BJ (cell line): ENCODE measurements at regions not wholly inside any gene's neighbourhood (a gene's known extent, or its start where the extent isn't known, plus 50 kb on each side); places are given as distances from the start of the nearest gene placed in this dataset.

ENCODE experiments used
- CTCF ChIA-PET: fragments of 350-600 bp; formaldehyde crosslinking; extraction: SDS; loops from one replicate; lab custom pipeline; 2021; ENCODE audit warnings: antibody characterized with exemption, inconsistent platforms; lab: Yijun Ruan, JAX
- POLR2A ChIA-PET: fragments of 300-600 bp; sonication (Branson Sonifier 250); formaldehyde crosslinking; extraction: SDS; loops from one replicate; lab custom pipeline; 2021; ENCODE audit warnings: antibody characterized with exemption; lab: Charles Lee
- DNase-seq: peaks from one replicate; pipeline ENCODE4 v3.0.0-alpha.2; 2011; ENCODE audit warnings: low read depth
- H3K27me3 ChIP-seq: 2 replicates; pipeline ENCODE4 v1.6.0; 2011; ENCODE audit warnings: low read length; ENCODE audit not compliant: control insufficient read depth, insufficient read depth
- H3K36me3 ChIP-seq: 2 replicates; pipeline ENCODE4 v1.5.1; 2011; ENCODE audit warnings: low read length; ENCODE audit not compliant: control insufficient read depth, insufficient read depth
- H3K4me3 ChIP-seq: 2 replicates; pipeline ENCODE4 v1.5.1; 2011; ENCODE audit warnings: low read depth, mild to moderate bottlenecking, control low read depth, low read length
- TF ChIP-seq, protein P1 (sequence below): IDR thresholded peaks from 2 replicates; pipeline ENCODE4 v1.5.1; 2011; ENCODE audit warnings: low read depth, mild to moderate bottlenecking, control low read depth, inconsistent platforms, low read length, moderate library complexity; ENCODE audit not compliant: insufficient read depth

- DNase-seq: no peak
- TF ChIP-seq, protein P1, sequence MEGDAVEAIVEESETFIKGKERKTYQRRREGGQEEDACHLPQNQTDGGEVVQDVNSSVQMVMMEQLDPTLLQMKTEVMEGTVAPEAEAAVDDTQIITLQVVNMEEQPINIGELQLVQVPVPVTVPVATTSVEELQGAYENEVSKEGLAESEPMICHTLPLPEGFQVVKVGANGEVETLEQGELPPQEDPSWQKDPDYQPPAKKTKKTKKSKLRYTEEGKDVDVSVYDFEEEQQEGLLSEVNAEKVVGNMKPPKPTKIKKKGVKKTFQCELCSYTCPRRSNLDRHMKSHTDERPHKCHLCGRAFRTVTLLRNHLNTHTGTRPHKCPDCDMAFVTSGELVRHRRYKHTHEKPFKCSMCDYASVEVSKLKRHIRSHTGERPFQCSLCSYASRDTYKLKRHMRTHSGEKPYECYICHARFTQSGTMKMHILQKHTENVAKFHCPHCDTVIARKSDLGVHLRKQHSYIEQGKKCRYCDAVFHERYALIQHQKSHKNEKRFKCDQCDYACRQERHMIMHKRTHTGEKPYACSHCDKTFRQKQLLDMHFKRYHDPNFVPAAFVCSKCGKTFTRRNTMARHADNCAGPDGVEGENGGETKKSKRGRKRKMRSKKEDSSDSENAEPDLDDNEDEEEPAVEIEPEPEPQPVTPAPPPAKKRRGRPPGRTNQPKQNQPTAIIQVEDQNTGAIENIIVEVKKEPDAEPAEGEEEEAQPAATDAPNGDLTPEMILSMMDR: no peak
- Histone ChIP-seq H3K27me3 (no peaks in the 10 kb centered on the region), H3K36me3 (no peaks in the 10 kb centered on the region), H3K4me3 (no peak overlapping the region)
- ChIA-PET POLR2A (no interaction called here), CTCF (no interaction called here)
Measured at GRCh38 chr1:221856228-221857093, 114.6 kb upstream of the DUSP10 start.

- H3K36me3 ChIP-seq: no peaks in the 10 kb centered on the region
- DNase-seq: no peak
- ChIA-PET CTCF (interaction anchor here (2.2 kb wide), 1 partner anchor 10 kb away, joined by 8 read pairs; no protein-coding TSS in a partner anchor), POLR2A (interaction anchor here (1.1 kb wide), 1 partner anchor 31 kb away, joined by 3 read pairs; no protein-coding TSS in a partner anchor)
- H3K27me3 ChIP-seq: no peaks in the 10 kb centered on the region
- no peak overlapping the region for H3K4me3 ChIP-seq
- TF ChIP-seq, protein P1: no peak
Measured at GRCh38 chr1:221855156-221855555, 113.3 kb upstream of the DUSP10 start.

GRCh38 chr1:221851336-221851735, 109.4 kb upstream of the DUSP10 start:
- POLR2A ChIA-PET: no interaction called here
- Histone ChIP-seq H3K4me3 (no peak overlapping the region), H3K36me3 (no peaks in the 10 kb centered on the region), H3K27me3 (no peaks in the 10 kb centered on the region)
- CTCF ChIA-PET: no interaction called here
- no peak for DNase-seq
- TF ChIP-seq, protein P1: no peak

GRCh38 chr1:221850470-221851187, 108.7 kb upstream of the DUSP10 start:
- no peak overlapping the region for H3K4me3 ChIP-seq
- POLR2A ChIA-PET: no interaction called here
- CTCF ChIA-PET: interaction anchor here (1.0 kb wide), 1 partner anchor 41 kb away, joined by 7 read pairs; no protein-coding TSS in a partner anchor
- H3K27me3 ChIP-seq: no peaks in the 10 kb centered on the region
- DNase-seq: no peak
- no peaks in the 10 kb centered on the region for H3K36me3 ChIP-seq
- TF ChIP-seq, protein P1: no peak

DNA sequence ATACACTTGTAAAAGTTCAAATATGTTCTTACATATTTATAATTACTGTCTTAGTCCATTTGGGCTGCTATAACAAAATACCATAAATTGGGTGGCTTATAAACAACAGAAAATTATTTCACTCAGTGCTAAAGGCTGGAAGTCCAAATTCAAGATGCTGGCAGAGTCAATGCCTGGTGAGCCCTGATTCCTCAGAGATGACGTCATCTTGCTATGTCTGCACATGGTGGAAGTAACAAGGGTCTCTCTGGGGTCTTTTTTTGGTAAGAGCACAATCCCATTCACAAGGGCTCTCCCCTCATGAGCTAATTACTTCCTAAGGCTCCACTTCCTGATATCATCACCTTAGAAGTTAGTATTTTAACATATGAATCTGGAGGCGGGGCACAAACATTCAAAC, 108.0 kb upstream of the DUSP10 start:
- TF ChIP-seq, protein P1: no peak
- H3K27me3 ChIP-seq: no peaks in the 10 kb centered on the region
- no peak for DNase-seq
- H3K36me3 ChIP-seq: no peaks in the 10 kb centered on the region
- ChIA-PET CTCF (interaction anchor here (1.0 kb wide), 1 partner anchor 41 kb away, joined by 7 read pairs; no protein-coding TSS in a partner anchor), POLR2A (interaction anchor here (0.6 kb wide), 1 partner anchor 98 kb away, joined by 3 read pairs; no protein-coding TSS in a partner anchor)
- no peak overlapping the region for H3K4me3 ChIP-seq
